ENCODE measurements at regions not wholly inside any gene's neighbourhood (a gene's known extent, or its start where the extent isn't known, plus 50 kb on each side); places are given as distances from the start of the nearest gene placed in this dataset.
A peak's percentile ranks its signal among the peaks of the same experiment; 100 is the strongest.
"Not testable (repeated sequence)": the region's sequence is repeated elsewhere in the genome, so short reads cannot be mapped to it uniquely, and the experiment has no call there.

DNA sequence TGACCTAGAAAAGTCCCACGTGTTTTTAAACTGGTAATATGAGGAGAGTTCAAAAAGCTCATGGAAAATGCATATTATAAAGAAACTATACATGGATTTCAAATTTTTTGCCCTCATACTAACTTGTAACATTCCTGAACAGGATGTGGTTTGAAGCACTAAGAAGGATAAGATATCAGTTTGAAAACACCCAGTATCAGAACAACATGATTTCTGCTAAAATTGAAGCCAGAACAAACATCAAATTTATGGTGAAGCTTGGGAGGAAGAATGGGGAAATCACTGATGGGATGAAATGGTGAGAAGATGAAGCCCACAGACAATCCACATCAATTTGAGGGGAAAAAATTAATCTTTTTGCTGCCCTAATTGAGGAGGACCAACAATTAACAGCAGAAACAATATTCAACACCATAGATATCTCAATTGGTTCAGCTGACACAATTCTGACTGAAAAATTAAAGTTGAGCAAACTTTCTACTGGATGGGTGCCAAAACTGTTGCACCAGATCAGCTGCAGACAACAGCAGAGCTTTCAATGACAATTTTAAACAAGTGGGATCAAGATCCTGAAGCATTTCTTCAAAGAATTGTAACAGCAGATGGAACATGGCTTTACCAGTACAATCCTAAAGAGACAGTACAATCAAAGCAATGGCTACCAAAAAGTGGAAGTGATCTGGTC, 113.2 kb upstream of the SNX2 start:
- no peaks in the 10 kb centered on the region for H3K4me1 ChIP-seq
- H3K36me3 ChIP-seq: no peaks in the 10 kb centered on the region
- H3K27me3 ChIP-seq: no peaks in the 10 kb centered on the region
- WGBS, 5 donors: 52 to 67% (median 55%) methylated on average over 1 of the region's 1 CpG
- no peak overlapping the region for H3K4me3 ChIP-seq
- DNase-seq: peak in 1 of 2 donors; percentile 5
- H3K9me3 ChIP-seq: no peaks in the 10 kb centered on the region
- intact Hi-C loops (cut with DNase I; ENCODE audit: low total_unique reads): no loop called here
- TF ChIP-seq EP300 (IDR thresholded peaks at IDR 0.05): no peak
- no peak for TF ChIP-seq POLR2AphosphoS5 (IDR thresholded peaks at IDR 0.05)
- no peak for TF ChIP-seq POLR2A (IDR thresholded peaks at IDR 0.05)
- TF ChIP-seq, protein P1, sequence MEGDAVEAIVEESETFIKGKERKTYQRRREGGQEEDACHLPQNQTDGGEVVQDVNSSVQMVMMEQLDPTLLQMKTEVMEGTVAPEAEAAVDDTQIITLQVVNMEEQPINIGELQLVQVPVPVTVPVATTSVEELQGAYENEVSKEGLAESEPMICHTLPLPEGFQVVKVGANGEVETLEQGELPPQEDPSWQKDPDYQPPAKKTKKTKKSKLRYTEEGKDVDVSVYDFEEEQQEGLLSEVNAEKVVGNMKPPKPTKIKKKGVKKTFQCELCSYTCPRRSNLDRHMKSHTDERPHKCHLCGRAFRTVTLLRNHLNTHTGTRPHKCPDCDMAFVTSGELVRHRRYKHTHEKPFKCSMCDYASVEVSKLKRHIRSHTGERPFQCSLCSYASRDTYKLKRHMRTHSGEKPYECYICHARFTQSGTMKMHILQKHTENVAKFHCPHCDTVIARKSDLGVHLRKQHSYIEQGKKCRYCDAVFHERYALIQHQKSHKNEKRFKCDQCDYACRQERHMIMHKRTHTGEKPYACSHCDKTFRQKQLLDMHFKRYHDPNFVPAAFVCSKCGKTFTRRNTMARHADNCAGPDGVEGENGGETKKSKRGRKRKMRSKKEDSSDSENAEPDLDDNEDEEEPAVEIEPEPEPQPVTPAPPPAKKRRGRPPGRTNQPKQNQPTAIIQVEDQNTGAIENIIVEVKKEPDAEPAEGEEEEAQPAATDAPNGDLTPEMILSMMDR (IDR thresholded peaks at IDR 0.05): no peak
- no peak overlapping the region for H3K27ac ChIP-seq

DNA sequence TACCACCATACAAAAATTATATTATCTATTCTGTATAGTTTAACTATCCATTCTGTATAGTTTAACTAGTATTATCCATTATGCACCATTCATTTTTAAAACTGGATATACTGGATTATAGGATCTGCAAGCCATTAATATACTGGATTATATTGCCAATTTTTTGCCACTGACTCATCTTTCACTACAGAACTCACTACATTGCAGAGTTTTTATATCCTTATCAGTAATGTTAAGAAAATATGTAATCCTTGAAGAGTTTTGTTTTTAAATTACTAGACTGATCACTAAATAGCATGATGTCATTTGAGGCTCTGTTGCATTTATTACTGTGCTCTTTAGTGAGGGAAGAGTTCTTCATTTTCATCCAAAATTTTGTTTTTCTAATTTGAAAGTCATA, 109.8 kb upstream of the SNX2 start:
- H3K27ac ChIP-seq: no peak overlapping the region
- no peaks in the 10 kb centered on the region for H3K4me1 ChIP-seq
- no peak overlapping the region for H3K4me3 ChIP-seq
- TF ChIP-seq POLR2AphosphoS5 (IDR thresholded peaks at IDR 0.05) (no peak), EP300 (IDR thresholded peaks at IDR 0.05) (no peak), POLR2A (IDR thresholded peaks at IDR 0.05) (no peak)
- TF ChIP-seq, protein P1 (IDR thresholded peaks at IDR 0.05): no peak
- no peak for DNase-seq
- no peaks in the 10 kb centered on the region for H3K9me3 ChIP-seq
- no peaks in the 10 kb centered on the region for H3K27me3 ChIP-seq
- intact Hi-C loops (cut with DNase I; ENCODE audit: low total_unique reads): no loop called here
- no peaks in the 10 kb centered on the region for H3K36me3 ChIP-seq

DNA sequence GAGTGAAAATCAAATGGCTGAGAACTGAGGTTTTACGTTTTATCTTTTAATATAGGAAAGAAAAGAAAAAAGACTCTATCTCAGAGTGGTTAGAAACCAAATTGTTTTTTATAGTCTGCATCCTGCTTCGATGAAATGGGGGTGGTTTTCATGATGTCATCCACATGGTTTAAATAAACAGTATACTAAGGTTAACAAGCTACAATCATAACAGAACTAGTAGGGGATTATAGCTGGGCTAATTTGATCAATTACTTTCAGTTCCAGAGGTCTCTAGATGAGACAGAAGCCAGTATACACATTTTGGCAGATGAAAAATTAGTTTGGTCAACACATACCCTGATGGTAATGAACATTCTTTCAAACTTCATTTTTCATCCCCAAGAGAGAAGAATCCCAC, 106.3 kb upstream of the SNX2 start:
- H3K4me3 ChIP-seq: no peak overlapping the region
- H3K9me3 ChIP-seq: no peaks in the 10 kb centered on the region
- no peak for TF ChIP-seq POLR2A (IDR thresholded peaks at IDR 0.05)
- TF ChIP-seq, protein P1 (IDR thresholded peaks at IDR 0.05): no peak
- no peak for TF ChIP-seq EP300 (IDR thresholded peaks at IDR 0.05)
- no peak for TF ChIP-seq POLR2AphosphoS5 (IDR thresholded peaks at IDR 0.05)
- DNase-seq: no peak
- intact Hi-C loops (cut with DNase I; ENCODE audit: low total_unique reads): no loop called here
- H3K4me1 ChIP-seq: no peaks in the 10 kb centered on the region
- WGBS, 5 donors: 42 to 69% (median 49%) methylated on average over 2 of the region's 2 CpGs
- H3K36me3 ChIP-seq: no peaks in the 10 kb centered on the region
- H3K27me3 ChIP-seq: no peaks in the 10 kb centered on the region
- no peak overlapping the region for H3K27ac ChIP-seq

DNA sequence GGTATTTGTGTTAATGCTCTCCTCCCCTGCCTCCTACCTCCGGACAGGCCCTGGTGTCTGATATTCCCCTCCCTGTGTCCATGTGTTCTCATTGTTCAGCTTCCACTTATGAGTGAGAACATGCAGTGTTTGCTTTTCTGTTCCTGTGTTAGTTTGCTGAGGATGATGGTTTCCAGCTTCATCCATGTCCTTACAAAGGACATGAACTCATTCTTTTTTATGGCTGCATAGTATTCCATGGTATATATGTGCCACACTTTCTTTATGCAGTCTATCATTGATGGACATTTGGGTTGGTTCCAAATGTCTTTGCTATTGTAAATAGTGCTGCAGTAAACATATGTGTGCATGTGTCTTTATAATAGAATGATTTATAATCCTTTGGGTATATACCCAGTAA, 105.2 kb upstream of the SNX2 start:
- intact Hi-C loops (cut with DNase I; ENCODE audit: low total_unique reads); H3K4me3 ChIP-seq: not testable (repeated sequence)

DNA sequence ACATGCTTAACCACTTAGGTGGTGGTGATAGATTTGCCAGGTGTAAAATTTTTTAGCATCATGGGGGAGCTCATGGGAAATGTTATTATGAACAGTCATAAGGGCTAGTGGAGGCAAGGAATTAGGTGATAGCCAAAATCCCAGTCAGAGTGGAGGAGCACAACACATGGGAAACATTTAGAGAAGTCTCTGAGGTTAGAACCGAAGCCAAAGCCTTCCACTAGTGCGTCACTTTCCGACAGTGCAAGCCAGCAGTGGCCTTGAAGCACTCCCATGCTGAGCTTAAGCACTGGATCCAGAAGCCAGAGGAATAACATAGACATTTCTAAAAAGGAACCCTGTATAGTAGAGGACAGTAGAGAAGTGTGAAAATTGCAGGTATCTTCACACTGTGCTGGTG, 101.5 kb upstream of the SNX2 start:
- H3K36me3 ChIP-seq: no peaks in the 10 kb centered on the region
- no peak overlapping the region for H3K27ac ChIP-seq

More for the DNA sequence above, 105.2 kb upstream of the SNX2 start:
- H3K27me3 ChIP-seq, H3K9me3 ChIP-seq, H3K4me1 ChIP-seq, H3K27ac ChIP-seq, DNase-seq, H3K36me3 ChIP-seq: not testable (repeated sequence)
- whole genome bisulfite sequencing, 5 donors: 11 to 91% (median 80%) methylated on average over 1 of the region's 1 CpG

More for the DNA sequence above, 101.5 kb upstream of the SNX2 start:
- 81 to 94% (median 84%) methylated on average over 3 of the region's 3 CpGs for WGBS, 5 donors
- intact Hi-C loops (cut with DNase I; ENCODE audit: low total_unique reads): no loop called here
- TF ChIP-seq POLR2A (IDR thresholded peaks at IDR 0.05): no peak
- no peak for TF ChIP-seq POLR2AphosphoS5 (IDR thresholded peaks at IDR 0.05)
- TF ChIP-seq EP300 (IDR thresholded peaks at IDR 0.05): no peak
- TF ChIP-seq, protein P1 (IDR thresholded peaks at IDR 0.05): no peak
- H3K4me3 ChIP-seq: no peak overlapping the region
- H3K4me1 ChIP-seq: no peaks in the 10 kb centered on the region
- no peaks in the 10 kb centered on the region for H3K9me3 ChIP-seq
- H3K27me3 ChIP-seq: peaks cover 0 to 4% (median 0%) of the 10 kb centered on the region in 3 donors
- peak in 1 of 2 donors; percentile 57 for DNase-seq

All from stomach (tissue), 8 donors.